ENCODE measurements at regions not wholly inside any gene's neighbourhood (a gene's known extent, or its start where the extent isn't known, plus 50 kb on each side); places are given as distances from the start of the nearest gene placed in this dataset.

- no peaks in the 10 kb centered on the region for H3K9me3 ChIP-seq (ENCODE audit: control insufficient read depth, insufficient read depth, low read length)
- ChIA-PET CTCF (no interaction called here), POLR2A (no interaction called here)
- no peak overlapping the region for H3K27ac ChIP-seq (ENCODE audit: low read depth, low read length)
- H3K4me3 ChIP-seq (ENCODE audit: low read depth, low read length), result no peak overlapping the region
- H3K27me3 ChIP-seq (ENCODE audit: control insufficient read depth, insufficient read depth, low read length), result no peaks in the 10 kb centered on the region
- TF ChIP-seq, protein P1, sequence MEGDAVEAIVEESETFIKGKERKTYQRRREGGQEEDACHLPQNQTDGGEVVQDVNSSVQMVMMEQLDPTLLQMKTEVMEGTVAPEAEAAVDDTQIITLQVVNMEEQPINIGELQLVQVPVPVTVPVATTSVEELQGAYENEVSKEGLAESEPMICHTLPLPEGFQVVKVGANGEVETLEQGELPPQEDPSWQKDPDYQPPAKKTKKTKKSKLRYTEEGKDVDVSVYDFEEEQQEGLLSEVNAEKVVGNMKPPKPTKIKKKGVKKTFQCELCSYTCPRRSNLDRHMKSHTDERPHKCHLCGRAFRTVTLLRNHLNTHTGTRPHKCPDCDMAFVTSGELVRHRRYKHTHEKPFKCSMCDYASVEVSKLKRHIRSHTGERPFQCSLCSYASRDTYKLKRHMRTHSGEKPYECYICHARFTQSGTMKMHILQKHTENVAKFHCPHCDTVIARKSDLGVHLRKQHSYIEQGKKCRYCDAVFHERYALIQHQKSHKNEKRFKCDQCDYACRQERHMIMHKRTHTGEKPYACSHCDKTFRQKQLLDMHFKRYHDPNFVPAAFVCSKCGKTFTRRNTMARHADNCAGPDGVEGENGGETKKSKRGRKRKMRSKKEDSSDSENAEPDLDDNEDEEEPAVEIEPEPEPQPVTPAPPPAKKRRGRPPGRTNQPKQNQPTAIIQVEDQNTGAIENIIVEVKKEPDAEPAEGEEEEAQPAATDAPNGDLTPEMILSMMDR (IDR thresholded peaks at IDR 0.05; ENCODE audit: low read depth, low read length), result no peak
- no peak for DNase-seq (ENCODE audit: low read depth, low spot score)
Observed at GRCh38 chr6:91358986-91359385, 772.1 kb upstream of the MAP3K7 start.

GRCh38 chr6:91352878-91353277 lies 766.0 kb upstream of the MAP3K7 start:
- DNase-seq (ENCODE audit: low read depth, low spot score), result no peak
- CTCF ChIA-PET, result interaction anchor here (1.0 to 1.1 kb wide), 2 partner anchors 24 to 65 kb away, joined by 3 to 7 read pairs; no protein-coding TSS in a partner anchor
- Histone ChIP-seq H3K27me3 (ENCODE audit: control insufficient read depth, insufficient read depth, low read length) (no peaks in the 10 kb centered on the region), H3K4me3 (ENCODE audit: low read depth, low read length) (no peak overlapping the region), H3K9me3 (ENCODE audit: control insufficient read depth, insufficient read depth, low read length) (no peaks in the 10 kb centered on the region), H3K27ac (ENCODE audit: low read depth, low read length) (no peak overlapping the region)
- TF ChIP-seq, protein P1 (IDR thresholded peaks at IDR 0.05; ENCODE audit: low read depth, low read length), result no peak
- POLR2A ChIA-PET, result no interaction called here

GRCh38 chr6:91352321-91352720 lies 765.4 kb upstream of the MAP3K7 start:
- Histone ChIP-seq H3K27me3 (ENCODE audit: control insufficient read depth, insufficient read depth, low read length) (no peaks in the 10 kb centered on the region), H3K9me3 (ENCODE audit: control insufficient read depth, insufficient read depth, low read length) (no peaks in the 10 kb centered on the region), H3K4me3 (ENCODE audit: low read depth, low read length) (no peak overlapping the region), H3K27ac (ENCODE audit: low read depth, low read length) (no peak overlapping the region)
- ChIA-PET POLR2A (no interaction called here), CTCF (interaction anchor here (1.0 kb wide), 1 partner anchor 65 kb away, joined by 3 read pairs; no protein-coding TSS in a partner anchor)
- no peak for DNase-seq (ENCODE audit: low read depth, low spot score)
- TF ChIP-seq, protein P1 (IDR thresholded peaks at IDR 0.05; ENCODE audit: low read depth, low read length), result no peak

DNA sequence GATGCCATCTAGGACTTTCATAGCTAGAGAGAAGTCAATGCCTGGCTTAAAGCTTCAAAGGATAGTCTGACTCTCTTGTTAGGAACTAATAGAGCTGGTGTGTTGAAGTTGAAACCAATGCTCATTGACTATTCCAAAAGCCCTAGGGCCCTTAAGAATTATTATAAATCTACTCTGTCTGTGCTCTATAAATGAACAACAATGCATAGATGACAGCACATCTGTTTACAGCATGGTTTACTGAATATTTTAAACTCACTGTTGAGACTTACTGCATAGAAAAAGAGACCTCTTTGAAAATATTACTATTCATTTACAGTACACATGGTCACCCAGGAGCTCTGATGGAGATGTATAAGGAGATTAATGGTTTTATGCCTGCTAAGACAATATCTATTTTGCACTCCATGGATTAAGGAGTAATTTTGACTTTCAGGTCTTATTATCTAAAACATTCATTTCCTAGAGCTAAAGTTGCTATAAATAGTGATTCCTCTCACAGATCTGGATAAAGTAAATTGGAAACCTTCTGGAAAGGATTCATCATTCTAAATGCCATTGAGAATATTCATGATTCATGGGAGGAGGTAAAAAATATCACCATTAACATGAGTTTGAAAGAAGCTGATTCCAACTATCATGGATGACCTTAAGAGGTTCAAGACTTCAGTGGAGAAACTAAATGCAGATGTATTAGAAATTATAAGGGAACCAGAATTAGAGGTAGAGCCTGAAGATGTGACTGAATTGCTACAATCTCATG lies 763.5 kb upstream of the MAP3K7 start:
- Histone ChIP-seq H3K27ac (ENCODE audit: low read depth, low read length) (no peak overlapping the region), H3K27me3 (ENCODE audit: control insufficient read depth, insufficient read depth, low read length) (no peaks in the 10 kb centered on the region), H3K4me3 (ENCODE audit: low read depth, low read length) (no peak overlapping the region), H3K9me3 (ENCODE audit: control insufficient read depth, insufficient read depth, low read length) (no peaks in the 10 kb centered on the region)
- TF ChIP-seq, protein P1 (IDR thresholded peaks at IDR 0.05; ENCODE audit: low read depth, low read length), result no peak
- ChIA-PET POLR2A (no interaction called here), CTCF (interaction anchor here (1.2 kb wide), 1 partner anchor 19 kb away, joined by 3 read pairs; no protein-coding TSS in a partner anchor)
- DNase-seq (ENCODE audit: low read depth, low spot score), result no peak

- ChIA-PET CTCF (interaction anchor here (1.0 kb wide), 1 partner anchor 12 kb away, joined by 4 read pairs; no protein-coding TSS in a partner anchor), POLR2A (no interaction called here)
- TF ChIP-seq, protein P1 (IDR thresholded peaks at IDR 0.05; ENCODE audit: low read depth, low read length), result no peak
Observed at GRCh38 chr6:91341473-91341872, 754.6 kb upstream of the MAP3K7 start.

More at GRCh38 chr6:91341473-91341872, 754.6 kb upstream of the MAP3K7 start:
- no peak overlapping the region for H3K4me3 ChIP-seq (ENCODE audit: low read depth, low read length)
- no peaks in the 10 kb centered on the region for H3K9me3 ChIP-seq (ENCODE audit: control insufficient read depth, insufficient read depth, low read length)
- no peak for DNase-seq (ENCODE audit: low read depth, low spot score)
- H3K27me3 ChIP-seq (ENCODE audit: control insufficient read depth, insufficient read depth, low read length), result no peaks in the 10 kb centered on the region
- H3K27ac ChIP-seq (ENCODE audit: low read depth, low read length), result no peak overlapping the region

Measured in AG04450 (cell line).